GM23338 (cell line): ENCODE measurements at regions not wholly inside any gene's neighbourhood (a gene's known extent, or its start where the extent isn't known, plus 50 kb on each side); places are given as distances from the start of the nearest gene placed in this dataset.

ENCODE experiments used
- CREB1 ChIP-seq: fragments of 250-450 bp; sonication (Bioruptor Pico); IDR thresholded peaks from 2 replicates; pipeline ENCODE4 v1.5.0; 2020; ENCODE audit warnings: low read depth, mild to moderate bottlenecking, moderate library complexity
- EZH2 ChIP-seq: fragments of 200-600 bp; sonication (generic); IDR thresholded peaks from one replicate; pipeline ENCODE4 v1.8.0; 2017; ENCODE audit warnings: antibody characterized with exemption, mild to moderate bottlenecking, low read depth; ENCODE audit not compliant: unreplicated experiment
- EZH2phosphoT487 ChIP-seq: fragments of 200-600 bp; sonication (generic); IDR thresholded peaks from one replicate; pipeline ENCODE4 v1.8.1; 2018; ENCODE audit warnings: antibody characterized with exemption; ENCODE audit not compliant: unreplicated experiment
- JUNB ChIP-seq: IDR thresholded peaks from one replicate; pipeline ENCODE4 v1.6.1; 2016; ENCODE audit warnings: antibody characterized with exemption; ENCODE audit not compliant: unreplicated experiment
- NANOG ChIP-seq: IDR thresholded peaks from 2 replicates; pipeline ENCODE4 v1.6.1; 2016; ENCODE audit warnings: antibody characterized with exemption, borderline replicate concordance
- POLR2AphosphoS5 ChIP-seq: IDR thresholded peaks from 2 replicates; pipeline ENCODE4 v1.6.1; 2016; ENCODE audit warnings: antibody characterized with exemption, low read depth
- STAT1 ChIP-seq: IDR thresholded peaks from one replicate; pipeline ENCODE4 v1.6.1; 2016; ENCODE audit warnings: antibody characterized with exemption; ENCODE audit not compliant: unreplicated experiment
- ZNF114 ChIP-seq: fragments of 250-450 bp; sonication (Bioruptor Pico); IDR thresholded peaks from 2 replicates; pipeline ENCODE4 v1.5.0; 2020; ENCODE audit warnings: mild to moderate bottlenecking, moderate library complexity
- ZNF331 ChIP-seq: fragments of 250-450 bp; sonication (Bioruptor Pico); IDR thresholded peaks from 2 replicates; pipeline ENCODE4 v1.5.0; 2020; ENCODE audit warnings: low read depth, mild to moderate bottlenecking, moderate library complexity
- TF ChIP-seq, protein P1 (sequence below), 2 experiments: fragments of 200-600 bp in 1 of 2; sonication (generic) in 1 of 2; conservative IDR thresholded peaks; 2 replicates each; pipeline versions ENCODE4 v1.5.1 to v1.6.1; 2016 to 2017; ENCODE audit warnings: antibody characterized with exemption in 2 of 2, low read depth in 2 of 2, mild to moderate bottlenecking in 2 of 2, moderate library complexity in 1 of 2
- TF ChIP-seq, protein P2 (sequence below): IDR thresholded peaks from one replicate; pipeline ENCODE4 v1.6.1; 2018; ENCODE audit warnings: antibody characterized with exemption; ENCODE audit not compliant: unreplicated experiment
- TF ChIP-seq, protein P3 (sequence below): fragments of 250-450 bp; sonication (Bioruptor Pico); IDR thresholded peaks from 2 replicates; pipeline ENCODE4 v1.5.0; 2020; ENCODE audit warnings: mild to moderate bottlenecking, moderate library complexity
- TF ChIP-seq, protein P4 (sequence below): IDR thresholded peaks from 2 replicates; pipeline ENCODE4 v1.6.1; 2016; ENCODE audit warnings: antibody characterized with exemption

DNA sequence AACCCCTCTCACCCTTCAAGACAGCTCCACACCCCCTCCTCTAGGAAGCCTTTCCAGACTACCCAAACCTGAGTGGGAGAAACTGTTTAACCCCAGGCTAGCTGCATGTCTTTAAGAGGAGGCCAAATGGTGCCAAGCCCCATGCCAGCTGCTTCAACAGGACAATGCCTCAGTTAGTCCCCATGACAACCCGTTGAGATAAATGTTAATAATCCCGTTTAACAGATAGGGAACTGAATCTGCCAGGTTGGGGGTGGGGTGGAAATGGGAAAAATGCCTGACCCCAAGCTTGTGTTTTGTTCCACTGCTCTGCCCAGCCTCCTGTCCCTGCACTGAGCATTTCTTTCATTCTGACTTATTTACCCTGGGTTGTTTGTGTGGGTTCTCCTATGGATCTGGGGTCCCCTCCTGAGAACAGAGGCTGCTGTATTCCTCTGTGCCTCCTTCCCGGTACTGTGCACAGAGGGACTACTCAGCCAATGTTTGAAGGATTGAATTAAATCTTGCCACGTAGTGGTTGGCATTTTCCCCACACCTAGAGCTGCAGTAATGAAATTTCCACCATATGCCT lies 452.6 kb upstream of the ZMIZ1 start:
- no peak for TF ChIP-seq POLR2AphosphoS5
- TF ChIP-seq, protein P1, sequence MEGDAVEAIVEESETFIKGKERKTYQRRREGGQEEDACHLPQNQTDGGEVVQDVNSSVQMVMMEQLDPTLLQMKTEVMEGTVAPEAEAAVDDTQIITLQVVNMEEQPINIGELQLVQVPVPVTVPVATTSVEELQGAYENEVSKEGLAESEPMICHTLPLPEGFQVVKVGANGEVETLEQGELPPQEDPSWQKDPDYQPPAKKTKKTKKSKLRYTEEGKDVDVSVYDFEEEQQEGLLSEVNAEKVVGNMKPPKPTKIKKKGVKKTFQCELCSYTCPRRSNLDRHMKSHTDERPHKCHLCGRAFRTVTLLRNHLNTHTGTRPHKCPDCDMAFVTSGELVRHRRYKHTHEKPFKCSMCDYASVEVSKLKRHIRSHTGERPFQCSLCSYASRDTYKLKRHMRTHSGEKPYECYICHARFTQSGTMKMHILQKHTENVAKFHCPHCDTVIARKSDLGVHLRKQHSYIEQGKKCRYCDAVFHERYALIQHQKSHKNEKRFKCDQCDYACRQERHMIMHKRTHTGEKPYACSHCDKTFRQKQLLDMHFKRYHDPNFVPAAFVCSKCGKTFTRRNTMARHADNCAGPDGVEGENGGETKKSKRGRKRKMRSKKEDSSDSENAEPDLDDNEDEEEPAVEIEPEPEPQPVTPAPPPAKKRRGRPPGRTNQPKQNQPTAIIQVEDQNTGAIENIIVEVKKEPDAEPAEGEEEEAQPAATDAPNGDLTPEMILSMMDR (conservative IDR thresholded peaks at IDR 0.05; ENCODE audit: low read depth in 2 of 2) = no peak
- no peak for TF ChIP-seq JUNB
- TF ChIP-seq EZH2phosphoT487 = no peak
- TF ChIP-seq, protein P2, sequence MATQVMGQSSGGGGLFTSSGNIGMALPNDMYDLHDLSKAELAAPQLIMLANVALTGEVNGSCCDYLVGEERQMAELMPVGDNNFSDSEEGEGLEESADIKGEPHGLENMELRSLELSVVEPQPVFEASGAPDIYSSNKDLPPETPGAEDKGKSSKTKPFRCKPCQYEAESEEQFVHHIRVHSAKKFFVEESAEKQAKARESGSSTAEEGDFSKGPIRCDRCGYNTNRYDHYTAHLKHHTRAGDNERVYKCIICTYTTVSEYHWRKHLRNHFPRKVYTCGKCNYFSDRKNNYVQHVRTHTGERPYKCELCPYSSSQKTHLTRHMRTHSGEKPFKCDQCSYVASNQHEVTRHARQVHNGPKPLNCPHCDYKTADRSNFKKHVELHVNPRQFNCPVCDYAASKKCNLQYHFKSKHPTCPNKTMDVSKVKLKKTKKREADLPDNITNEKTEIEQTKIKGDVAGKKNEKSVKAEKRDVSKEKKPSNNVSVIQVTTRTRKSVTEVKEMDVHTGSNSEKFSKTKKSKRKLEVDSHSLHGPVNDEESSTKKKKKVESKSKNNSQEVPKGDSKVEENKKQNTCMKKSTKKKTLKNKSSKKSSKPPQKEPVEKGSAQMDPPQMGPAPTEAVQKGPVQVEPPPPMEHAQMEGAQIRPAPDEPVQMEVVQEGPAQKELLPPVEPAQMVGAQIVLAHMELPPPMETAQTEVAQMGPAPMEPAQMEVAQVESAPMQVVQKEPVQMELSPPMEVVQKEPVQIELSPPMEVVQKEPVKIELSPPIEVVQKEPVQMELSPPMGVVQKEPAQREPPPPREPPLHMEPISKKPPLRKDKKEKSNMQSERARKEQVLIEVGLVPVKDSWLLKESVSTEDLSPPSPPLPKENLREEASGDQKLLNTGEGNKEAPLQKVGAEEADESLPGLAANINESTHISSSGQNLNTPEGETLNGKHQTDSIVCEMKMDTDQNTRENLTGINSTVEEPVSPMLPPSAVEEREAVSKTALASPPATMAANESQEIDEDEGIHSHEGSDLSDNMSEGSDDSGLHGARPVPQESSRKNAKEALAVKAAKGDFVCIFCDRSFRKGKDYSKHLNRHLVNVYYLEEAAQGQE = no peak
- no peak for TF ChIP-seq EZH2
- TF ChIP-seq, protein P3, sequence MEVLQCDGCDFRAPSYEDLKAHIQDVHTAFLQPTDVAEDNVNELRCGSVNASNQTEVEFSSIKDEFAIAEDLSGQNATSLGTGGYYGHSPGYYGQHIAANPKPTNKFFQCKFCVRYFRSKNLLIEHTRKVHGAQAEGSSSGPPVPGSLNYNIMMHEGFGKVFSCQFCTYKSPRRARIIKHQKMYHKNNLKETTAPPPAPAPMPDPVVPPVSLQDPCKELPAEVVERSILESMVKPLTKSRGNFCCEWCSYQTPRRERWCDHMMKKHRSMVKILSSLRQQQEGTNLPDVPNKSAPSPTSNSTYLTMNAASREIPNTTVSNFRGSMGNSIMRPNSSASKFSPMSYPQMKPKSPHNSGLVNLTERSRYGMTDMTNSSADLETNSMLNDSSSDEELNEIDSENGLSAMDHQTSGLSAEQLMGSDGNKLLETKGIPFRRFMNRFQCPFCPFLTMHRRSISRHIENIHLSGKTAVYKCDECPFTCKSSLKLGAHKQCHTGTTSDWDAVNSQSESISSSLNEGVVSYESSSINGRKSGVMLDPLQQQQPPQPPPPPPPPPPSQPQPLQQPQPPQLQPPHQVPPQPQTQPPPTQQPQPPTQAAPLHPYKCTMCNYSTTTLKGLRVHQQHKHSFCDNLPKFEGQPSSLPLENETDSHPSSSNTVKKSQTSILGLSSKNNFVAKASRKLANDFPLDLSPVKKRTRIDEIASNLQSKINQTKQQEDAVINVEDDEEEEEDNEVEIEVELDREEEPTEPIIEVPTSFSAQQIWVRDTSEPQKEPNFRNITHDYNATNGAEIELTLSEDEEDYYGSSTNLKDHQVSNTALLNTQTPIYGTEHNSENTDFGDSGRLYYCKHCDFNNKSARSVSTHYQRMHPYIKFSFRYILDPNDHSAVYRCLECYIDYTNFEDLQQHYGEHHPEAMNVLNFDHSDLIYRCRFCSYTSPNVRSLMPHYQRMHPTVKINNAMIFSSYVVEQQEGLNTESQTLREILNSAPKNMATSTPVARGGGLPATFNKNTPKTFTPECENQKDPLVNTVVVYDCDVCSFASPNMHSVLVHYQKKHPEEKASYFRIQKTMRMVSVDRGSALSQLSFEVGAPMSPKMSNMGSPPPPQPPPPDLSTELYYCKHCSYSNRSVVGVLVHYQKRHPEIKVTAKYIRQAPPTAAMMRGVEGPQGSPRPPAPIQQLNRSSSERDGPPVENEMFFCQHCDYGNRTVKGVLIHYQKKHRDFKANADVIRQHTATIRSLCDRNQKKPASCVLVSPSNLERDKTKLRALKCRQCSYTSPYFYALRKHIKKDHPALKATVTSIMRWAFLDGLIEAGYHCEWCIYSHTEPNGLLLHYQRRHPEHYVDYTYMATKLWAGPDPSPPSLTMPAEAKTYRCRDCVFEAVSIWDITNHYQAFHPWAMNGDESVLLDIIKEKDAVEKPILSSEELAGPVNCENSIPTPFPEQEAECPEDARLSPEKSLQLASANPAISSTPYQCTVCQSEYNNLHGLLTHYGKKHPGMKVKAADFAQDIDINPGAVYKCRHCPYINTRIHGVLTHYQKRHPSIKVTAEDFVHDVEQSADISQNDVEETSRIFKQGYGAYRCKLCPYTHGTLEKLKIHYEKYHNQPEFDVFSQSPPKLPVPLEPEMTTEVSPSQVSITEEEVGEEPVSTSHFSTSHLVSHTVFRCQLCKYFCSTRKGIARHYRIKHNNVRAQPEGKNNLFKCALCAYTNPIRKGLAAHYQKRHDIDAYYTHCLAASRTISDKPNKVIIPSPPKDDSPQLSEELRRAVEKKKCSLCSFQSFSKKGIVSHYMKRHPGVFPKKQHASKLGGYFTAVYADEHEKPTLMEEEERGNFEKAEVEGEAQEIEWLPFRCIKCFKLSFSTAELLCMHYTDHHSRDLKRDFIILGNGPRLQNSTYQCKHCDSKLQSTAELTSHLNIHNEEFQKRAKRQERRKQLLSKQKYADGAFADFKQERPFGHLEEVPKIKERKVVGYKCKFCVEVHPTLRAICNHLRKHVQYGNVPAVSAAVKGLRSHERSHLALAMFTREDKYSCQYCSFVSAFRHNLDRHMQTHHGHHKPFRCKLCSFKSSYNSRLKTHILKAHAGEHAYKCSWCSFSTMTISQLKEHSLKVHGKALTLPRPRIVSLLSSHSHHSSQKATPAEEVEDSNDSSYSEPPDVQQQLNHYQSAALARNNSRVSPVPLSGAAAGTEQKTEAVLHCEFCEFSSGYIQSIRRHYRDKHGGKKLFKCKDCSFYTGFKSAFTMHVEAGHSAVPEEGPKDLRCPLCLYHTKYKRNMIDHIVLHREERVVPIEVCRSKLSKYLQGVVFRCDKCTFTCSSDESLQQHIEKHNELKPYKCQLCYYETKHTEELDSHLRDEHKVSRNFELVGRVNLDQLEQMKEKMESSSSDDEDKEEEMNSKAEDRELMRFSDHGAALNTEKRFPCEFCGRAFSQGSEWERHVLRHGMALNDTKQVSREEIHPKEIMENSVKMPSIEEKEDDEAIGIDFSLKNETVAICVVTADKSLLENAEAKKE (CRISPR knock-in tag) = no peak
- TF ChIP-seq, protein P4, sequence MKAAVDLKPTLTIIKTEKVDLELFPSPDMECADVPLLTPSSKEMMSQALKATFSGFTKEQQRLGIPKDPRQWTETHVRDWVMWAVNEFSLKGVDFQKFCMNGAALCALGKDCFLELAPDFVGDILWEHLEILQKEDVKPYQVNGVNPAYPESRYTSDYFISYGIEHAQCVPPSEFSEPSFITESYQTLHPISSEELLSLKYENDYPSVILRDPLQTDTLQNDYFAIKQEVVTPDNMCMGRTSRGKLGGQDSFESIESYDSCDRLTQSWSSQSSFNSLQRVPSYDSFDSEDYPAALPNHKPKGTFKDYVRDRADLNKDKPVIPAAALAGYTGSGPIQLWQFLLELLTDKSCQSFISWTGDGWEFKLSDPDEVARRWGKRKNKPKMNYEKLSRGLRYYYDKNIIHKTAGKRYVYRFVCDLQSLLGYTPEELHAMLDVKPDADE = no peak
- TF ChIP-seq STAT1 = no peak
- no peak for TF ChIP-seq NANOG
- TF ChIP-seq CREB1 (CRISPR knock-in tag) = no peak
- no peak for TF ChIP-seq ZNF331 (CRISPR knock-in tag)
- no peak for TF ChIP-seq ZNF114 (CRISPR knock-in tag)
